RWPE2 (cell line): ENCODE measurements at regions not wholly inside any gene's neighbourhood (a gene's known extent, or its start where the extent isn't known, plus 50 kb on each side); places are given as distances from the start of the nearest gene placed in this dataset.

Source experiments
- ATAC-seq: fragments of 200-7000 bp; cut with Tn5 transposase; 3 replicates; pipeline ENCODE4 v1.9.1; 2021; ENCODE audit warnings: low read depth
- DNase-seq: peaks from one replicate; pipeline ENCODE4 v3.0.0-alpha.2; 2020; ENCODE audit warnings: low spot score
- H3K27ac ChIP-seq: fragments of 450-650 bp; 2 replicates; pipeline ENCODE4 v1.5.1; 2017; ENCODE audit warnings: mild to moderate bottlenecking; ENCODE audit not compliant: poor library complexity, severe bottlenecking
- H3K27me3 ChIP-seq: fragments of 250-450 bp; sonication (Bioruptor Pico); 2 replicates; pipeline ENCODE4 v1.5.1; 2021; ENCODE audit warnings: mild to moderate bottlenecking, moderate library complexity; ENCODE audit not compliant: insufficient read depth, poor library complexity, severe bottlenecking
- H3K36me3 ChIP-seq: fragments of 250-450 bp; sonication (Bioruptor Pico); 2 replicates; pipeline ENCODE4 v1.5.1; 2020; ENCODE audit warnings: low read depth, mild to moderate bottlenecking, moderate library complexity
- H3K4me1 ChIP-seq: fragments of 250-450 bp; sonication (Bioruptor Pico); 2 replicates; pipeline ENCODE4 v1.5.1; 2021; ENCODE audit warnings: mild to moderate bottlenecking, moderate library complexity; ENCODE audit not compliant: insufficient read depth, poor library complexity, severe bottlenecking
- H3K4me3 ChIP-seq: fragments of 250-450 bp; sonication (Bioruptor Pico); 2 replicates; pipeline ENCODE4 v1.5.1; 2021; ENCODE audit warnings: mild to moderate bottlenecking, moderate library complexity; ENCODE audit not compliant: severe bottlenecking
- H3K9me3 ChIP-seq: fragments of 250-450 bp; sonication (Bioruptor Pico); 2 replicates; pipeline ENCODE4 v1.5.1; 2021; ENCODE audit warnings: mild to moderate bottlenecking, moderate library complexity; ENCODE audit not compliant: severe bottlenecking
- CTCF ChIP-seq: fragments of 450-650 bp; IDR thresholded peaks from one replicate; pipeline ENCODE4 v1.5.1; 2017; ENCODE audit warnings: mild to moderate bottlenecking, moderate library complexity; ENCODE audit not compliant: poor library complexity, severe bottlenecking

GRCh38 chr18:7383002-7383980 lies 152.4 kb downstream of the LRRC30 start:
- Histone ChIP-seq H3K36me3 (no peaks in the 10 kb centered on the region), H3K27ac (no peak overlapping the region), H3K27me3 (no peaks in the 10 kb centered on the region), H3K9me3 (no peaks in the 10 kb centered on the region), H3K4me1 (no peaks in the 10 kb centered on the region), H3K4me3 (no peak overlapping the region)
- TF ChIP-seq CTCF: no peak
- DNase-seq (no peak), ATAC-seq (no peak)

DNA sequence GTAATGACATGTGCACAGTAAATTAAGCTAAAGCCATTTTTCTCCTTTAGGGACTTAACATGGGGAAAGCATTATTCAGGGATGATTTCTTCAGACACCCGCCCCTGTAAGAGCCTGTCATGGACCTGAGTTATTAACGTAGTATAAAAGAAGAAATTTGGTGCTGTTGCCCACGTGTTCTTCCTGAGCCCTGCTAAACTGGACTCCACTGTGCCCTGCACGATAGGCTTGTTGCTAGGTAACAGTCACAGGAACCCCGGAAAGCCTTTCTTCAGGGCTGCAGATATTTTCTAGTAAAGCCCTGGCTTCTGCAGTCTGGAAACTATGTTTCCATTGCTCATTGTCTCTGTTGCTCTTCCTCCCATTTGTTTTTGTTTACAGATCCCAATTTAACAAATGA lies 157.9 kb downstream of the LRRC30 start:
- Histone ChIP-seq H3K27ac (no peak overlapping the region), H3K27me3 (no peaks in the 10 kb centered on the region)
- no peak for DNase-seq

GRCh38 chr18:7390731-7391492 lies 160.0 kb downstream of the LRRC30 start:
- no peak for TF ChIP-seq CTCF
- no peak for ATAC-seq
- Histone ChIP-seq H3K27me3 (no peaks in the 10 kb centered on the region), H3K27ac (no peak overlapping the region), H3K36me3 (no peaks in the 10 kb centered on the region), H3K4me1 (no peaks in the 10 kb centered on the region), H3K4me3 (no peak overlapping the region), H3K9me3 (no peaks in the 10 kb centered on the region)
- no peak for DNase-seq

More for the DNA sequence above, 157.9 kb downstream of the LRRC30 start:
- no peaks in the 10 kb centered on the region for H3K9me3 ChIP-seq
- no peak overlapping the region for H3K4me3 ChIP-seq
- H3K36me3 ChIP-seq: no peaks in the 10 kb centered on the region
- H3K4me1 ChIP-seq: no peaks in the 10 kb centered on the region
- no peak for TF ChIP-seq CTCF
- ATAC-seq: no peak

- TF ChIP-seq CTCF: no peak
- Histone ChIP-seq H3K27me3 (no peaks in the 10 kb centered on the region), H3K4me3 (no peak overlapping the region), H3K27ac (no peak overlapping the region), H3K4me1 (no peaks in the 10 kb centered on the region), H3K9me3 (no peaks in the 10 kb centered on the region), H3K36me3 (no peaks in the 10 kb centered on the region)
- ATAC-seq: no peak
- DNase-seq: no peak
These were observed 162.2 kb downstream of the LRRC30 start for GRCh38 chr18:7393080-7393479.
